ENCODE measurements at regions not wholly inside any gene's neighbourhood (a gene's known extent, or its start where the extent isn't known, plus 50 kb on each side); places are given as distances from the start of the nearest gene placed in this dataset.

- H3K9me3 ChIP-seq (replicated peaks; ENCODE audit: control insufficient read depth, insufficient read depth, low read length) = no peaks in the 10 kb centered on the region
- POLR2A ChIA-PET = no interaction called here
- ATAC-seq (no peak), DNase-seq (ENCODE audit: low read depth, low spot score) (no peak), FAIRE-seq (no peak)
- CTCF ChIA-PET = no interaction called here
- no peak overlapping the region for H3K4me2 ChIP-seq (ENCODE audit: control insufficient read depth, insufficient read depth)
- 10% methylated on average over 2 of the region's 2 CpGs for WGBS (ENCODE audit: insufficient coverage, insufficient replicate concordance, low lambda C conversion rate, missing lambda C conversion rate)
- no peaks in the 10 kb centered on the region for H3K27me3 ChIP-seq (replicated peaks in 1 of 2; ENCODE audit: control insufficient read depth in 2 of 2, insufficient read depth in 2 of 2, low read length in 1 of 2)
- H2AFZ ChIP-seq (ENCODE audit: control insufficient read depth, low read depth, low read length) = no peak overlapping the region
- H3K36me3 ChIP-seq (ENCODE audit: control insufficient read depth in 2 of 2, insufficient read depth in 2 of 2, low read length in 1 of 2) = no peaks in the 10 kb centered on the region
- no peak overlapping the region for H3K4me3 ChIP-seq
- no peaks in the 10 kb centered on the region for H3K79me2 ChIP-seq (ENCODE audit: control insufficient read depth, insufficient read depth, low read length)
- H3K4me1 ChIP-seq (ENCODE audit: control insufficient read depth, insufficient read depth, low read length) = no peaks in the 10 kb centered on the region
- SMC1A ChIA-PET (ENCODE audit: uncharacterized antibody, unreplicated experiment) = interaction anchor here (1.2 kb wide), 1 partner anchor 39 kb away, joined by 3 read pairs; no protein-coding TSS in a partner anchor
- in situ Hi-C loops (cut with MboI) = no loop called here
- H3K27ac ChIP-seq (ENCODE audit: control insufficient read depth, insufficient read depth) = no peak overlapping the region
- BruUV-seq (replicated peaks) = no TSS peak
- H3K9ac ChIP-seq (ENCODE audit: control insufficient read depth, insufficient read depth, low read length) = no peak overlapping the region
- intact Hi-C loops (cut with micrococcal nuclease; ENCODE audit: unreplicated experiment) = no loop called here
- TF ChIP-seq NFYB (IDR thresholded peaks at IDR 0.05; ENCODE audit: insufficient read depth, low read depth, low read length) = no peak
- TF ChIP-seq SREBF2 (IDR thresholded peaks at IDR 0.05; ENCODE audit: low read length) = no peak
- RAD21 ChIA-PET (ENCODE audit: unreplicated experiment) = no interaction called here
- no peaks in the 10 kb centered on the region for H4K20me1 ChIP-seq (ENCODE audit: control insufficient read depth, insufficient read depth)
Measured at GRCh38 chr5:92860061-92860460, 721.0 kb downstream of the NR2F1-AS1 start.

- in situ Hi-C loops (cut with MboI) = no loop called here
- ChIA-PET RAD21 (ENCODE audit: unreplicated experiment) (no interaction called here), CTCF (no interaction called here), POLR2A (no interaction called here), SMC1A (ENCODE audit: uncharacterized antibody, unreplicated experiment) (interaction anchor here (0.8 kb wide), 1 partner anchor 57 kb away, joined by 3 read pairs; no protein-coding TSS in a partner anchor)
- H3K27ac ChIP-seq (ENCODE audit: control insufficient read depth, insufficient read depth) = no peak overlapping the region
- H3K9ac ChIP-seq (ENCODE audit: control insufficient read depth, insufficient read depth, low read length) = no peak overlapping the region
- no peak overlapping the region for H3K4me2 ChIP-seq (ENCODE audit: control insufficient read depth, insufficient read depth)
- H3K36me3 ChIP-seq (ENCODE audit: control insufficient read depth in 2 of 2, insufficient read depth in 2 of 2, low read length in 1 of 2) = no peaks in the 10 kb centered on the region
- no peak overlapping the region for H2AFZ ChIP-seq (ENCODE audit: control insufficient read depth, low read depth, low read length)
- no TSS peak for BruUV-seq (replicated peaks)
- DNase-seq (ENCODE audit: low read depth, low spot score) = no peak
- H3K4me3 ChIP-seq = no peak overlapping the region
- FAIRE-seq = no peak
- no peak for ATAC-seq
- no peaks in the 10 kb centered on the region for H4K20me1 ChIP-seq (ENCODE audit: control insufficient read depth, insufficient read depth)
- intact Hi-C loops (cut with micrococcal nuclease; ENCODE audit: unreplicated experiment) = no loop called here
- H3K4me1 ChIP-seq (ENCODE audit: control insufficient read depth, insufficient read depth, low read length) = no peaks in the 10 kb centered on the region
- H3K9me3 ChIP-seq (replicated peaks; ENCODE audit: control insufficient read depth, insufficient read depth, low read length) = no peaks in the 10 kb centered on the region
- no peaks in the 10 kb centered on the region for H3K79me2 ChIP-seq (ENCODE audit: control insufficient read depth, insufficient read depth, low read length)
- no peaks in the 10 kb centered on the region for H3K27me3 ChIP-seq (replicated peaks in 1 of 2; ENCODE audit: control insufficient read depth in 2 of 2, insufficient read depth in 2 of 2, low read length in 1 of 2)
- 0% methylated on average over 4 of the region's 4 CpGs for WGBS (ENCODE audit: insufficient coverage, insufficient replicate concordance, low lambda C conversion rate, missing lambda C conversion rate)
- no peak for TF ChIP-seq ZBTB33 (IDR thresholded peaks at IDR 0.05)
- TF ChIP-seq ASH2L (IDR thresholded peaks at IDR 0.05; ENCODE audit: borderline replicate concordance, low read depth) = no peak
- TF ChIP-seq HDGF (IDR thresholded peaks at IDR 0.05) = no peak
- TF ChIP-seq ZNF622 (IDR thresholded peaks at IDR 0.05) = no peak
- TF ChIP-seq BCL11A (IDR thresholded peaks at IDR 0.05; ENCODE audit: low read depth, low read length) = no peak
- TF ChIP-seq TARDBP (IDR thresholded peaks at IDR 0.05; ENCODE audit: borderline replicate concordance) = no peak
- TF ChIP-seq SMC3 (IDR thresholded peaks at IDR 0.05; ENCODE audit: borderline replicate concordance, low read length) = no peak
- no peak for TF ChIP-seq NFYA (IDR thresholded peaks at IDR 0.05; ENCODE audit: borderline replicate concordance, low read depth, low read length)
- TF ChIP-seq ZBED1 (IDR thresholded peaks at IDR 0.05; ENCODE audit: borderline replicate concordance) = no peak
- TF ChIP-seq STAT3 (IDR thresholded peaks at IDR 0.05; ENCODE audit: low read depth, low read length) = no peak
- no peak for TF ChIP-seq SP1 (IDR thresholded peaks at IDR 0.05; ENCODE audit: low read depth, low read length)
- no peak for TF ChIP-seq PBX3 (IDR thresholded peaks at IDR 0.05; ENCODE audit: insufficient replicate concordance, low read depth, low read length)
- no peak for TF ChIP-seq CHD2 (IDR thresholded peaks at IDR 0.05; ENCODE audit: borderline replicate concordance, low read depth, low read length)
Measured at GRCh38 chr5:92852219-92852618, 728.8 kb downstream of the NR2F1-AS1 start.

All from GM12878 (cell line).